Liver (tissue), 8 donors: ENCODE measurements at regions not wholly inside any gene's neighbourhood (a gene's known extent, or its start where the extent isn't known, plus 50 kb on each side); places are given as distances from the start of the nearest gene placed in this dataset.

Experiments used
- DNase-seq: peaks from one replicate; pipeline ENCODE4 v3.0.0-alpha.2; 2017; ENCODE audit warnings: low spot score
- H3K27ac ChIP-seq, 2 donors: one replicate each; pipeline ENCODE4 v1.7.0; 2013; ENCODE audit warnings: inconsistent platforms in 2 of 2, low read length in 2 of 2, control low read depth in 1 of 2, low read depth in 1 of 2, mild to moderate bottlenecking in 1 of 2
- H3K27me3 ChIP-seq, 4 donors: one replicate each; pipeline versions ENCODE4 v1.6.1 to v1.7.0; 2013; ENCODE audit warnings: low read length in 3 of 4, inconsistent platforms in 1 of 4, mild to moderate bottlenecking in 1 of 4, moderate library complexity in 1 of 4; ENCODE audit not compliant: control insufficient read depth in 4 of 4, insufficient read depth in 4 of 4
- H3K36me3 ChIP-seq, 4 donors: one replicate each; pipeline versions ENCODE4 v1.6.1 to v1.7.0; 2013; ENCODE audit warnings: low read length in 3 of 4, mild to moderate bottlenecking in 3 of 4, low read depth in 1 of 4, moderate library complexity in 1 of 4; ENCODE audit not compliant: control insufficient read depth in 4 of 4, insufficient read depth in 3 of 4
- H3K4me1 ChIP-seq, 4 donors: one replicate each; pipeline versions ENCODE4 v1.6.1 to v1.7.0; 2013; ENCODE audit warnings: low read length in 3 of 4, mild to moderate bottlenecking in 3 of 4, moderate library complexity in 1 of 4; ENCODE audit not compliant: control insufficient read depth in 4 of 4, insufficient read depth in 4 of 4
- H3K4me3 ChIP-seq, 3 donors: one replicate each; pipeline versions ENCODE4 v1.6.1 to v1.7.0; 2013; ENCODE audit warnings: low read length in 3 of 3, control low read depth in 1 of 3, low read depth in 1 of 3, mild to moderate bottlenecking in 1 of 3
- H3K9ac ChIP-seq, 2 donors: one replicate each; pipeline ENCODE4 v1.7.0; 2013; ENCODE audit warnings: low read length in 2 of 2, mild to moderate bottlenecking in 2 of 2, moderate library complexity in 2 of 2, control low read depth in 1 of 2, low read depth in 1 of 2
- H3K9me3 ChIP-seq, 4 donors: one replicate each; pipeline versions ENCODE4 v1.6.1 to v1.7.0; 2013; ENCODE audit warnings: low read length in 3 of 4; ENCODE audit not compliant: control insufficient read depth in 4 of 4
- ATF3 ChIP-seq: IDR thresholded peaks from 2 replicates; pipeline ENCODE4 v1.6.1; 2016; ENCODE audit warnings: antibody characterized with exemption
- CTCF ChIP-seq: fragments of 150-350 bp; IDR thresholded peaks from 2 replicates; pipeline ENCODE4 v1.5.1; 2017; ENCODE audit warnings: improper control_type of control experiment, low read depth, low read length; ENCODE audit not compliant: missing input control
- EGR1 ChIP-seq, 2 donors: IDR thresholded peaks; 2 replicates each; pipeline ENCODE4 v1.6.1; 2016 to 2018; ENCODE audit warnings: antibody characterized with exemption in 2 of 2, low read depth in 2 of 2
- FOXA1 ChIP-seq: IDR thresholded peaks from 2 replicates; pipeline ENCODE4 v1.6.1; 2016; ENCODE audit warnings: antibody characterized with exemption
- FOXA2 ChIP-seq: IDR thresholded peaks from 2 replicates; pipeline ENCODE4 v1.6.1; 2016; ENCODE audit warnings: antibody characterized with exemption
- GABPA ChIP-seq, 2 donors: IDR thresholded peaks in 1 of 2; conservative IDR thresholded peaks in 1 of 2; 2 replicates each; pipeline ENCODE4 v1.6.1; 2016; ENCODE audit warnings: antibody characterized with exemption in 2 of 2, mild to moderate bottlenecking in 1 of 2, moderate library complexity in 1 of 2
- HNF4A ChIP-seq, 2 donors: conservative IDR thresholded peaks; 2 replicates each; pipeline ENCODE4 v1.6.1; 2016; ENCODE audit warnings: antibody characterized with exemption in 2 of 2, mild to moderate bottlenecking in 2 of 2
- HNF4G ChIP-seq: IDR thresholded peaks from 2 replicates; pipeline ENCODE4 v1.6.1; 2016; ENCODE audit warnings: antibody characterized with exemption
- JUND ChIP-seq, 2 donors: IDR thresholded peaks; 2 replicates each; pipeline ENCODE4 v1.6.1; 2016; ENCODE audit warnings: antibody characterized with exemption in 2 of 2
- NR2F2 ChIP-seq: IDR thresholded peaks from 2 replicates; pipeline ENCODE4 v1.6.1; 2016; ENCODE audit warnings: antibody characterized with exemption
- RAD21 ChIP-seq, 2 donors: IDR thresholded peaks; 2 replicates each; pipeline ENCODE4 v1.6.1; 2016; ENCODE audit warnings: antibody characterized with exemption in 2 of 2, mild to moderate bottlenecking in 2 of 2
- REST ChIP-seq: IDR thresholded peaks from 2 replicates; pipeline ENCODE4 v1.6.1; 2016; ENCODE audit warnings: antibody characterized with exemption, mild to moderate bottlenecking
- RXRA ChIP-seq, 2 donors: IDR thresholded peaks; 2 replicates each; pipeline ENCODE4 v1.6.1; 2017 to 2018; ENCODE audit warnings: antibody characterized with exemption in 2 of 2, mild to moderate bottlenecking in 1 of 2
- SP1 ChIP-seq: IDR thresholded peaks from 2 replicates; pipeline ENCODE4 v1.6.1; 2018; ENCODE audit warnings: antibody characterized with exemption, mild to moderate bottlenecking
- TAF1 ChIP-seq: conservative IDR thresholded peaks from 2 replicates; pipeline ENCODE4 v1.6.1; 2016; ENCODE audit warnings: antibody characterized with exemption, mild to moderate bottlenecking
- YY1 ChIP-seq: IDR thresholded peaks from 2 replicates; pipeline ENCODE4 v1.6.1; 2016; ENCODE audit warnings: antibody characterized with exemption, mild to moderate bottlenecking
- ZBTB33 ChIP-seq: IDR thresholded peaks from 2 replicates; pipeline ENCODE4 v1.6.1; 2016; ENCODE audit warnings: antibody characterized with exemption
- WGBS: extraction: QIAGEN DNeasy Blood & Tissue Kit; methylation state at CpG from one replicate; pipeline ENCODE4 v1.1.7; 2013; 5-methylcytosine and 5-hydroxymethylcytosine counted together
- TF ChIP-seq, protein P1 (sequence below): IDR thresholded peaks from 2 replicates; pipeline ENCODE4 v1.6.1; 2016; ENCODE audit warnings: antibody characterized with exemption
- donor health status: healthy.
- donor health status: healthy.
- donor health status: healthy.
- donor health status: healthy.
- donor health status: healthy.

GRCh38 chr5:12911156-12911555 is 1006.9 kb upstream of the CTNND2 start (continued):
- TF ChIP-seq ZBTB33: no peak

DNA sequence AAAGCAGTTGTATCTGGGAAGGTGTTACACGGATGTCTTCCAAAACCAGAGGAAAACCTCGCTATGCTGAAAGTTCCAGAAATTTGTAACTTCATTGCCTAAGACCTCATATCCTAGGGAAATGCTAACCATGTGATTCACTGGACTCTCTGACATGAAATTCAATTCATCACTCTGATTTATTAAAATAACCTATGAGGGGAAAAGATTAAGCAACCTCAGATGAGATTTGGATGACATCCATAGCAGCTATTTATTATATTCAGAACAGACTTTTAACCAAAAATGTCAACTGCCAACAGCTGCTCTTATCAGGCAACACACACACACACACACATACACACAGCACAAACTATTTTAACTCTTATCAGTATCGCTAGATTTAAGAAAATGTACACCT is 1006.4 kb upstream of the CTNND2 start:
- no peak overlapping the region for H3K9ac ChIP-seq
- no peaks in the 10 kb centered on the region for H3K4me1 ChIP-seq
- no peaks in the 10 kb centered on the region for H3K27me3 ChIP-seq
- WGBS: 56% methylated on average over 3 of the region's 3 CpGs
- no peaks in the 10 kb centered on the region for H3K36me3 ChIP-seq
- TF ChIP-seq EGR1 (IDR thresholded peaks at IDR 0.05; ENCODE audit: low read depth in 2 of 2) (no peak), RAD21 (IDR thresholded peaks at IDR 0.05) (no peak), SP1 (no peak), RXRA (IDR thresholded peaks at IDR 0.05) (no peak), YY1 (no peak), CTCF (no peak), ATF3 (no peak), HNF4A (conservative IDR thresholded peaks at IDR 0.05) (no peak), FOXA2 (no peak), HNF4G (no peak), REST (no peak), TAF1 (no peak), JUND (IDR thresholded peaks at IDR 0.05) (no peak), FOXA1 (no peak), GABPA (IDR thresholded peaks at IDR 0.05 in 1 of 2, conservative IDR thresholded peaks at IDR 0.05 in 1 of 2) (no peak), NR2F2 (no peak), ZBTB33 (no peak)
- TF ChIP-seq, protein P1, sequence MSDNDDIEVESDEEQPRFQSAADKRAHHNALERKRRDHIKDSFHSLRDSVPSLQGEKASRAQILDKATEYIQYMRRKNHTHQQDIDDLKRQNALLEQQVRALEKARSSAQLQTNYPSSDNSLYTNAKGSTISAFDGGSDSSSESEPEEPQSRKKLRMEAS: no peak
- H3K4me3 ChIP-seq: no peak overlapping the region
- H3K9me3 ChIP-seq: no peaks in the 10 kb centered on the region
- H3K27ac ChIP-seq: no peak overlapping the region
- DNase-seq: no peak
